Nephron progenitor cell (in vitro differentiated cells): ENCODE measurements at regions not wholly inside any gene's neighbourhood (a gene's known extent, or its start where the extent isn't known, plus 50 kb on each side); places are given as distances from the start of the nearest gene placed in this dataset.

Source experiments
- DNase-seq: peaks from one replicate; pipeline ENCODE4 v3.0.0; 2021
- H3K27ac Mint-ChIP-seq: 2 replicates; pipeline ENCODE4 v1.8.0; 2021; ENCODE audit warnings: mild to moderate bottlenecking, moderate library complexity, mixed read lengths
- H3K27me3 Mint-ChIP-seq: 2 replicates; pipeline ENCODE4 v1.8.0; 2021; ENCODE audit warnings: mild to moderate bottlenecking, low read depth, mixed read lengths; ENCODE audit not compliant: poor library complexity
- H3K36me3 Mint-ChIP-seq: 2 replicates; pipeline ENCODE4 v1.8.0; 2021; ENCODE audit warnings: low read depth, mixed read lengths
- H3K4me1 Mint-ChIP-seq: 2 replicates; pipeline ENCODE4 v1.8.0; 2021; ENCODE audit warnings: mixed read lengths
- H3K4me3 Mint-ChIP-seq: 2 replicates; pipeline ENCODE4 v1.8.0; 2021; ENCODE audit warnings: mild to moderate bottlenecking, moderate library complexity, mixed read lengths
- H3K9me3 Mint-ChIP-seq: 2 replicates; pipeline ENCODE4 v1.8.0; 2021; ENCODE audit warnings: mild to moderate bottlenecking, moderate library complexity, mixed read lengths
- CTCF ChIP-seq: fragments of 200-600 bp; sonication (generic); IDR thresholded peaks from 2 replicates; pipeline ENCODE4 v1.5.0; 2021; ENCODE audit warnings: antibody characterized with exemption

DNA sequence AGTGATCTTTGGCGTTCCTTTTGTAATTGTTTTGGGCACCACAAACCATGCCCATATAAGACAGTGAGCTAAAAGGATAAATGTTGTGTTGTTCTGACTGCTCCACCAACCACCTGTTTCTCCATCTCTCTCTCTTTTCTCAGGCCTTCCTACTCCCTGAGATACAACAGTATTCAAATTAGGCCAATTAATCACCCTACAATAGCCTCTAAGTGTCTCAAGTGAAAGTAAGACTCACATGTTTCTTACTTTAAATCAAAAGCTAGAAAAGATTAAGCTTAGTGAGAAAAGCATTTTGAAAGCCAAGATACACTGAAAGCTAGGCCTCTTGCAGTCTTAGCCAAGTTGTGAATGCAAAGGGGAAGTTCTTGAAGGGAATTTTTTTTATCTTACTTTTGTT is 268.8 kb upstream of the NREP start:
- TF ChIP-seq CTCF, result no peak
- no peak for DNase-seq
- peaks cover 3% of the 10 kb centered on the region for H3K27me3 Mint-ChIP-seq
- no peaks in the 10 kb centered on the region for H3K36me3 Mint-ChIP-seq
- H3K4me1 Mint-ChIP-seq, result no peaks in the 10 kb centered on the region
- no peak overlapping the region for H3K27ac Mint-ChIP-seq
- no peak overlapping the region for H3K4me3 Mint-ChIP-seq
- peaks cover under 1% of the 10 kb centered on the region for H3K9me3 Mint-ChIP-seq

- Mint-ChIP-seq H3K9me3 (no peaks in the 10 kb centered on the region), H3K27me3 (peaks cover 3% of the 10 kb centered on the region), H3K4me3 (no peak overlapping the region), H3K4me1 (no peaks in the 10 kb centered on the region), H3K36me3 (no peaks in the 10 kb centered on the region), H3K27ac (no peak overlapping the region)
- TF ChIP-seq CTCF, result no peak
- no peak for DNase-seq
Measured at GRCh38 chr5:112024769-112025168, 267.8 kb upstream of the NREP start.

- no peaks in the 10 kb centered on the region for H3K9me3 Mint-ChIP-seq
- no peak for TF ChIP-seq CTCF
- DNase-seq, result no peak
- H3K27ac Mint-ChIP-seq, result no peak overlapping the region
- H3K4me1 Mint-ChIP-seq, result no peaks in the 10 kb centered on the region
- peaks cover 3% of the 10 kb centered on the region for H3K27me3 Mint-ChIP-seq
- no peak overlapping the region for H3K4me3 Mint-ChIP-seq
- H3K36me3 Mint-ChIP-seq, result no peaks in the 10 kb centered on the region
Measured at GRCh38 chr5:112024221-112024620, 267.2 kb upstream of the NREP start.

DNA sequence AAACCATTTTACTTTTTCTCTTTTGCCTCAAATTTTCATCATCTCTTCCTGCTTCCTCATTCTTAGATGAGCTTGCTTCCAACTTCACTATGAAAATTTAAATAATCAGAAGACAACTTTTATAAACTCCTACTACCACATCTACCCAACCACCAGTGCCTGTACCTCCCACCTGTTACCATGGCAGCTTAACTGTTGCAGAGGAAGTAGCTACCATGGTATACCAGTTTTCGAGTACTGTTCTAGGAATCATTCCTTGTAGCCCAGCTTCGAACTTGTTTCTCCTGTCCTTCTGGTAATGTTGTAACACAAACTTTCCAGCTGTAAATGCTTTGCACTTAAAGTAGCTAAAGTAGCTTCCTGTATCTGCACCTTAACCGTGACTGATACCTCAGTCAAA is 266.8 kb upstream of the NREP start:
- Mint-ChIP-seq H3K36me3 (no peaks in the 10 kb centered on the region), H3K4me1 (no peaks in the 10 kb centered on the region), H3K27ac (no peak overlapping the region), H3K9me3 (no peaks in the 10 kb centered on the region), H3K4me3 (no peak overlapping the region), H3K27me3 (peaks cover under 1% of the 10 kb centered on the region)
- DNase-seq, result no peak
- TF ChIP-seq CTCF, result no peak

DNA sequence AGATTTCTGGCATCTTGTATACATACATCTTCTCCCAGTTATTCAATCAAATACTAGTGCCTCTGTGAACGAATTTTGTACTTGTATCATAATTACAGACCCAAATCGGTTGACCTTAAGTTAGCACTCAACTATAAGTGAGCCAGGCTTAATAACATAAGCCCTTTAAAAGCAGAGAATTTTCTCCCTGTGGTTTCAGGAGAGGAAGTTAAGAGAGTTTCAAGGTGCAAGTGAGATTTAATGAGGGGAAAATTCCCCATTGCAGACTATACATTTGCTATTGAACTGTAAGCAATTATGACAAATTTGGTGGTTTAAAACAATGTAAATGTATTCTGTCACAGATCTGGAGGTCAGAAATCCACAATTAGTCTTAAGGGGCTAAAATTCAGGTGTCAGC is 261.9 kb upstream of the NREP start:
- no peak for TF ChIP-seq CTCF
- no peak overlapping the region for H3K27ac Mint-ChIP-seq
- no peaks in the 10 kb centered on the region for H3K27me3 Mint-ChIP-seq
- no peak for DNase-seq
- no peaks in the 10 kb centered on the region for H3K9me3 Mint-ChIP-seq
- H3K4me1 Mint-ChIP-seq, result no peaks in the 10 kb centered on the region
- no peaks in the 10 kb centered on the region for H3K36me3 Mint-ChIP-seq
- no peak overlapping the region for H3K4me3 Mint-ChIP-seq

GRCh38 chr5:112016980-112017379 is 260.0 kb upstream of the NREP start:
- no peak overlapping the region for H3K4me3 Mint-ChIP-seq
- no peaks in the 10 kb centered on the region for H3K36me3 Mint-ChIP-seq
- H3K27me3 Mint-ChIP-seq, result no peaks in the 10 kb centered on the region
- TF ChIP-seq CTCF, result no peak
- H3K9me3 Mint-ChIP-seq, result no peaks in the 10 kb centered on the region
- H3K27ac Mint-ChIP-seq, result no peak overlapping the region
- H3K4me1 Mint-ChIP-seq, result no peaks in the 10 kb centered on the region
- DNase-seq, result no peak
